Neural progenitor cell (in vitro differentiated cells): ENCODE measurements at regions not wholly inside any gene's neighbourhood (a gene's known extent, or its start where the extent isn't known, plus 50 kb on each side); places are given as distances from the start of the nearest gene placed in this dataset.

ENCODE experiments used
- CTCF ChIP-seq: fragments of 200-600 bp; sonication (generic); IDR thresholded peaks from 2 replicates; pipeline ENCODE4 v1.5.1; 2017; ENCODE audit warnings: antibody characterized with exemption, mild to moderate bottlenecking
- EZH2 ChIP-seq: fragments of 200-600 bp; sonication (generic); IDR thresholded peaks from 2 replicates; pipeline ENCODE4 v1.6.1; 2017; ENCODE audit warnings: antibody characterized with exemption, mild to moderate bottlenecking, moderate library complexity

- TF ChIP-seq CTCF (no peak), EZH2 (no peak)
Observed at GRCh38 chr4:45409536-45409935, 683.2 kb upstream of the GNPDA2 start.
